Fibroblast of lung (primary cell): ENCODE measurements at regions not wholly inside any gene's neighbourhood (a gene's known extent, or its start where the extent isn't known, plus 50 kb on each side); places are given as distances from the start of the nearest gene placed in this dataset.

Experiments
- CTCF ChIP-seq, 2 donors: IDR thresholded peaks in 1 of 2; conservative IDR thresholded peaks in 1 of 2; 1 replicate in 1 of 2; 2 replicates in 1 of 2; pipeline ENCODE4 v1.5.1; 2011 to 2012; ENCODE audit warnings: low read length in 2 of 2, control low read depth in 1 of 2, inconsistent platforms in 1 of 2, low read depth in 1 of 2, mild to moderate bottlenecking in 1 of 2
- EZH2 ChIP-seq: IDR thresholded peaks from 2 replicates; pipeline ENCODE4 v1.5.1; 2012; ENCODE audit warnings: low read length, control low read depth, mild to moderate bottlenecking; ENCODE audit errors: missing control alignments

DNA sequence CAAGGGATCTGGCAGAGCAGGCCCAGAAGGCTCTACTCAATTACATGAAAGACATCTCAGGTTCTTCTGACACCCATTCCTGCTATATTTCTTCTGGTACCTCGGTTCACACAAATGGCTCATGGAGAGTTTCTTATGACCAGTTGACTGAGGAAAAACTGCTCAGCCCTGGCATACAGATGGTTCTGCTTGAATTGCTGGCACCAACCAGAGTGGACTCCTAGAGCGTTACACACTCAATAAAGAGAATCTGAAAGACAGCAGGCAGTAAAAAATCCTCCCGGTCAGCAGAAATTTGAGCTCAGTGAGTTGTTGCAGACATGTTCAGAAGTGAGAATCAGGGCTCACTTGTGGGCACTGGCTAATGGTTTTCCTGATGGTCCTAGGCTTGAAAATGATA, 434.4 kb downstream of the TCERG1L start:
- TF ChIP-seq CTCF (conservative IDR thresholded peaks at IDR 0.05 in 1 of 2, IDR thresholded peaks at IDR 0.05 in 1 of 2; ENCODE audit: low read depth in 1 of 2, low read length in 2 of 2) (no peak), EZH2 (no peak)
